HG02981 (cell line): ENCODE measurements at regions not wholly inside any gene's neighbourhood (a gene's known extent, or its start where the extent isn't known, plus 50 kb on each side); places are given as distances from the start of the nearest gene placed in this dataset.
"Not testable (repeated sequence)": the region's sequence is repeated elsewhere in the genome, so short reads cannot be mapped to it uniquely, and the experiment has no call there.

Experiments
- ATAC-seq: cut with Tn5 transposase; IDR thresholded peaks from one replicate; pipeline ENCODE4 v1.9.1; 2021; ENCODE audit warnings: mild to moderate bottlenecking, moderate library complexity; ENCODE audit not compliant: unreplicated experiment

GRCh38 chr5:124836314-124836713 lies 89.9 kb upstream of the ZNF608 start:
- not testable (repeated sequence) for ATAC-seq

GRCh38 chr5:124839371-124839998 lies 93.0 kb upstream of the ZNF608 start:
- no peak for ATAC-seq

DNA sequence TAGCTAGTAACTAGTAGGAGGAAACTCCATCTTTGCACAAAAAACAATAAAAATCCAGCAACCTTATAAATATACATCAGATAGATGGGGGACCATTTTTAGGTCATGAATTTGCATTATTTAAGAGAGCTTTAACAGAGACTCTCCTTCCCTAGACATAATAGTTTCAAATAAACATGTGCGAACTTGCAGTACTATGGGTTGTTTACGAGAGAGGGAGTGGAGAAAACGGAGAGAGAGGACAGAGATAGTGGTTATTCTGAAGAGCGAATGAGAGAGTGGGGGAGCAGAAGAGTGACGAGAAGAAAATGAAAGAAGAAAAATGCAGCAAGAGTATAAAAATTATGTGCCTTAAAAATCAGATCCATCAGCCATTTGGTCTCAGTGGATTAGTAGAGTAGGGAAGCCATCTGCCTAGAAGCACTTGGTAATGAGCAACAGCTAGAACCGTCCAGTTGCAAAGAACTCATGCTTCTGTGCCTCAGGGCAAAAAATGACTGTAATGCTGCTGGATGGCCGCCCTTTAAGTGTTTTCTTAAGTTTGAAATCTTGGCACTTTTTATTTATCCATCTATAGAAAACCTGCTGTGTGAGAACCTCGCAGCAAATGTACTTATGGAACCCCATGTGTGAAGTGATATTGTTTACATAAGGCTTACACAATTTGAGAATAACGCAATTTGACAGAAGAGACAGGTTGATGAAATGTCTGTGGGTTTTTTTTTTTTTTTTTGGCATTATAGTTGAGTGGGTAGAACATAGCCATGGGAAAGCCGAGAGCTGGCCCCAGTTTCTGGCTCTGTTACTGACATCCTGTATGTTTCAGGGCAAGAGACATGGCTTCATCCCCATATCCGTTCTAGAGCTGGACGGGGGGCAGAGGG lies 95.6 kb upstream of the ZNF608 start:
- no peak for ATAC-seq

- ATAC-seq, result no peak
Measured at GRCh38 chr5:124842725-124843595, 96.5 kb upstream of the ZNF608 start.

DNA sequence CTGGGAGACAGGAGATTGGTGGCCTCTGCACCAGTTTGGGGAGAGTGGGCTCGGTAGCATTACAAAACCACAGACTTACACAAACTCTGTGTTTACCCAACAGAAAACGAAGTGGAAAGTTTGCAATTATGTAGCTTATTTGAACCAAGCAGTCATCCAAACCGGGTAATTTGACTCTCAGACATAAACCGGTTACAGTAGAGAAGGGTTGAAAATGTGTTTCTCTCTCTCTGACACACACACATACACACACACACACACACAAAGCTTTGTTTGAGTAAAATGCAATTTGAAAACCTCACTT lies 97.1 kb upstream of the ZNF608 start:
- no peak for ATAC-seq

- ATAC-seq, result no peak
Measured at GRCh38 chr5:124844371-124844920, 98.0 kb upstream of the ZNF608 start.

GRCh38 chr5:124847907-124848306 lies 101.5 kb upstream of the ZNF608 start:
- no peak for ATAC-seq

GRCh38 chr5:124849774-124850173 lies 103.3 kb upstream of the ZNF608 start:
- ATAC-seq, result no peak

DNA sequence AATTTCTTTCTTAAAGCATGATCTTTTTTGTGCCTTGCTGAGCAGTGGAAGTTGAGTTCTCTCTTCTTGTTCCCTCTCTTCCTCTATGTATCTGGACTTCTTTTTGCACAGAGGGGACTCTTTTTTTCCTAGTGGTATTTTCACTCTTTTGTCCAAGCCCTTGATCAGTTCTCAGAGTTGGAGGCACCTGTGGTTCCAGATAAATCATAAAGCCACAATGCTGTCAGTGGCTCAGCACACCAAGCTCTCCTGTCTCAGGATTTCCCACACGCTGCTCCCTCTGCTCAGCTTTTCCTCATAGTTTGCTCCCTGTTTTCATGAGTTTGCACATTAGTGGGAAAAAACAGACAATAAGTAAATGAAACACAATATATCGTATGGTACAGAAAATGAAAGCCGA lies 110.3 kb upstream of the ZNF608 start:
- ATAC-seq, result no peak

DNA sequence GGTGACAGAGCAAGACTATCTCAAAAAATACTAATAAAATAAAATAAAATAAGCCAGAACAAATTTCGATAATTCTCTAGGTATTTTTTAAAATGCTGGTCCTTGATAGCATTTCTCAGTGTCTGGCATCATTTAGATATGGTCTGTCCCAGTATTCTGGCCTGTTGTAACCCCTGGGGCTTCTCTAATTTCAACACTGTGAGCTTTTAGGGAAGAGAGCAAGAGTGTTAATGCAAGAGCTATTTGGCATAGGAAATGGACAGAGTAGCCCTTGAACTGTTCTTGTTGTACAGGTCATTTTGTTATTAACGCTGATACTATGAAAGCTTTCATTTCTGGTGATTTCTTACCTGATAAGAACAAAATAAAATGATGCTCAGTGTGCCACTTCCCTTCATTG lies 112.2 kb upstream of the ZNF608 start:
- no peak for ATAC-seq

GRCh38 chr5:124859027-124859426 lies 112.6 kb upstream of the ZNF608 start:
- no peak for ATAC-seq

DNA sequence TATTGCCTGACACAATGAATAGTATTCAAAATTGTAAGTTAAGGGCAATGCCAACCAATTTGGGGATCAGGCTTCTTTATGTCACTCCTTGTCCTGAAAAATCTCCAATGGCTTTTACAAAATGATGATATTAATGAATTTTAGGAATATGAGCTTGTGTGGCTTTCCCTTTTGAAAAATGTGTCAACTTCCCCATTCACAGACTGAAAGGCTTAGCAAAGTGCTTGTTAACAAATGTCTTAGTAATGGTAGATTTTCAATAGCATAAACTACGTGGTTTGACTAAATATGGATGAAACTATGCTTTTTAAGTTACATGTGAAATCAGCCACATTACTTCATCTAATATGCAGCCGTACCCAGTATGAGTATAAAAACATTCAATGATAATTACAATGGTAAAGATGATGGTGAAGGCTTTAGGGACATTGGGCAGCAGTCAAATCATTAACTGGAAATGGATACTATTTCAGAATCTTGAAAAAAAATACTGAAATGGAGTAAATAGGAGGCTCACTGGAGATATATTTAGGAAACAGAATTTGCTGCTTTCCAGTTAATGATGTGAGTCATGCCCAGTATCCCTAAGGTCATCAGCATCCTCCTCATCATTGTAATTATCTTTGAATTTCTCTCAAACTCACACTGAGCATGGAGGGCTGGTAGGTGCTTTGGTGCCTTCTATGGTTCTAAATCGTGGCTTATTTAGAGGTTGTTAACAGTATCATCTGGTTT lies 113.3 kb upstream of the ZNF608 start:
- ATAC-seq, result no peak

DNA sequence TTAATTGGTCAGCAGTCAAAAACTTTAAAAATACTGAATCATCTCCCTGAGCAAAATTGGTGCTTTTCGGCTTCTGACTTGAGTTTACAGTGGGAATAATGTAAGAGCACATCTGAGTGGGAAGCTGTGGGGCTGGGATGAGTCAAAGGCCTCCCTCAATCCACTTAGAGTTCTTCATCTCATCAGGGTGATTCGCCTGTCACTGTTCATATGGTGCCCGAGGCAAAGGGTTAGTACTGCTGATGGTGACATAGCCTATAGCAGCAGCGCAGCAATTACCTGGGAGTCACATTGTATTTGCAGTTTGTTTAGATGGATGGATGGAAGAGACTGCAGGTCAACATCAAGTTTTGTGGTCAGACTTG lies 113.8 kb upstream of the ZNF608 start:
- no peak for ATAC-seq

DNA sequence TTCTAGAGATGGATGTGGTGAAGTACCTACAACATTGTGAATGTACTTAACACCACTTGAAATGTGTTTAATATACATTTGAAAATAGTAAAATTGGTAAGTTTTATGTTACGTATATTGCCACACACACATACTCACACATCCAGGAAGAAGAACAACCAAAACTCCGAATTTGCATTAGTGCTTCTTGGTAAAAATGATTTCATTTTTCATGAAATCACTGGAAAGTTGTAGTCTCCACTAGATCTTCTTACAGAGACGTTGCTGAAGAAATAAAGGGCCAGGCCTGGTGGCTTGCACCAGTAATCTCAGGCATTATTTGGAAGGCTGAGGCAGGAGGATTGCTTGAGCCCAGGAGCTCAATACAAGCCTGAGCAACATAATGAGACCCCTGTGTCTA lies 118.6 kb upstream of the ZNF608 start:
- ATAC-seq, result no peak

GRCh38 chr5:124865603-124866354 lies 119.3 kb upstream of the ZNF608 start:
- no peak for ATAC-seq

DNA sequence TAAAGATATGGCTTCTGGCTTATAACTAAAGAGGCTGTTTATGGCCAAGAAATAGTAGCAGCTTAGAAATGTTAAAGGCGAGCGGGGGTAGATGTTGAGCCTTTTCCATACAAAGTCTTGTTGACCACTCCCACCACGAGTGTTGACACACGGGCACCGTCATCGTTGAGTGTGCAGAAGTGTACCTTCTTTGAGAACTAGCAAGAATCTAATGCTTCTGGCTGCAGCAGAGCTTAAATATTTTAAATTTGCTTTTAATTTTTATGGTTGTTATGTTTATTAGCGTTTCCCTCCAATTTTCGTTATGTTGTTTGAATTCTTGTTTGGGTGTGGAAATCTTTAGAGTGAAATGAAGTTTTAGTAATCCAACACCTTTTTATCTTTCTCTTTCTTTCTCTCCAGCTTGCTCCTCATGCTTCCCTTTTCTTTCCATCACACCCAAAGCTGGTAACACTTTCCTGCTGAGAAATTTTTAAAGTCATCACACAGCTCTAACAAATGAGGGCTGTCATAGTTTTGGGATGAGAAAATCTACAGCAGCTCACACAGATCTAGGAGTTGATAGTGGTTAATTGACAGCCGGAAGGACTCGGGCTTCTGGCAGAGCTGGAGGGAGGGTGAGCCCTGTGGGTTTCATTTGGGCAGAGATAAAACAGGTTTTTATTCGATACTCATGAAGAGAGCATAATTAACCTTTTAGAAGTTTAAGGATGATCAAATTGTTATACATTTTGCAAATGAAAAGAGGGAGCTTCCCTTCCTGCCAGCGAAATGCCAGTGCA lies 120.1 kb upstream of the ZNF608 start:
- ATAC-seq, result no peak

GRCh38 chr5:124867137-124867704 lies 120.8 kb upstream of the ZNF608 start:
- no peak for ATAC-seq

DNA sequence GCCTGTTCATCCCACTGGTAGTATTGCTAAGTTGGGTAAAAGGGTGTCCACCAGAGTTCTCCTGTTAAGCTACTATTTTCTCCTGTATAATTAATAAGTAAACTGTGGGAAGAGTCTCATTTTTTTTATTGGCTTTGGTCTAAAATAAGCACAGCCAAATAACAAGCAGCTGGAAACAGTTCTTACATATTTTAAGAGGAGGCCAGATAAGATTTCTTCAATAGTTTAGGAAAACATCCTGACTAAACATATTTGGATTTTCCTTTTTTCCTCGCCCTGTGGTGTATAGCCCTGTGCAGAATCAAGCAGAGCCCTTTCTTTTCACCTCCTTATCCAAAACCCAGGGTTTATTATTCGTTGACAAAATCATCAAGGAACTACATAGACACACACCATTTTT lies 122.2 kb upstream of the ZNF608 start:
- no peak for ATAC-seq

DNA sequence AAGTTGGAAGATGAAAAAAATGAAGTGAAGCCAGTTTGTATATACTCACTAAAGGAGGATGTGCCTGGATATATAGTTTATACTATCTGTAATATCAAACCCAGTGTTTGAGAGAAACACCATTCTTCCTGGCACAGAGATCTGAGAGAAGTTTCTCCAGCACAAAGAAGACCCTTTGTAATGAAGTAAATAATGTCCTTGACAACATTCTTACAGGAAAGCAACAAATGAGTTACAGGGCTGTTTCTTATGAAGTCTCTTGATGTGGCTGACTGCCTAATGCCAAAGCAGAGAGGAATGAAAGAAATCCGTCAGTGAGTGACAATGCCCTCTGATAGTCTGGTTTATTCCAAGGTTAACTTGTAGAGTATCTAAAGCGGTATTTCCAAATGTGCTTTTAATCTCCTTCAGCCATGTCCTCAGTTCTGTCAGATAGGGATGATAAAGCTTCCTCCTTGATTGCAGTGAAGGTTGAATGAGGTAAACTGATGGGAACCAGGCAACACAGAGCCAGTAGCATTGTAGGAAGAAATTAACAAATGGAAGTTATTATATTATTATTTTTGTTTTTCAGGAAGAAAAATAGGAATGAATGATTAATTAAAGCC lies 123.1 kb upstream of the ZNF608 start:
- no peak for ATAC-seq
